Pancreas (tissue), 10 donors: ENCODE measurements at regions not wholly inside any gene's neighbourhood (a gene's known extent, or its start where the extent isn't known, plus 50 kb on each side); places are given as distances from the start of the nearest gene placed in this dataset.

Experiments
- ATAC-seq, 4 donors: fragments of 200-7000 bp; cut with Tn5 transposase; one replicate each; pipeline versions ENCODE4 v1.8.0 to v1.9.1; 2020; ENCODE audit warnings: mild to moderate bottlenecking in 4 of 4, moderate library complexity in 4 of 4
- DNase-seq, 6 donors: peaks; one replicate each; pipeline ENCODE4 v3.0.0-alpha.2; 2020
- FAIRE-seq: peaks from 2 replicates; lab custom pipeline; 2012; peaks lifted over from hg19 to GRCh38; lab: Jason Lieb, UNC
- H3K27ac ChIP-seq, 4 donors: fragments of 200-600 bp; sonication (generic); 1 replicate in 3 of 4; 2 replicates in 1 of 4; pipeline versions ENCODE4 v1.5.0 to v1.8.0; 2020
- H3K27me3 ChIP-seq, 4 donors: fragments of 200-600 bp; one replicate each; pipeline ENCODE4 v1.8.0; 2021
- H3K36me3 ChIP-seq, 3 donors: fragments of 200-600 bp; sonication (generic) in 1 of 3; one replicate each; pipeline versions ENCODE4 v1.5.0 to v1.8.0; 2020 to 2021
- H3K4me1 ChIP-seq, 3 donors: fragments of 200-600 bp; one replicate each; pipeline ENCODE4 v1.8.0; 2021
- H3K4me3 ChIP-seq, 4 donors: fragments of 200-600 bp; sonication (generic) in 2 of 4; one replicate each; pipeline versions ENCODE4 v1.5.0 to v1.8.0; 2020 to 2021
- H3K9me3 ChIP-seq, 4 donors: fragments of 200-600 bp; one replicate each; pipeline ENCODE4 v1.8.0; 2021
- WGBS, 2 donors: extraction: QIAGEN DNeasy Blood & Tissue Kit; methylation state at CpG; one replicate each; pipeline ENCODE4 v1.1.7; 2013; 5-methylcytosine and 5-hydroxymethylcytosine counted together
- intact Hi-C, 3 donors: fragments of 100-400 bp; cut with DNase I; formaldehyde crosslinking; loops; one replicate each; pipeline versions ENCODE4 v1.11.1 to v1.14.2; 2022
- TF ChIP-seq, protein P1 (sequence below), 4 donors: fragments of 200-600 bp; sonication (generic) in 3 of 4; IDR thresholded peaks; one replicate each; pipeline versions ENCODE4 v1.5.0 to v1.8.0; 2021; ENCODE audit warnings: antibody characterized with exemption in 4 of 4
- donor health status: healthy with polysubstance abuse.
- donor health status: DM: no; HTN: no; CAD: no; lungs with moderate emphysema.
- donor health status: DM: no; HTN: no; CAD: no.
- donor health status: control.
- donor health status: control.
- donor health status: Bipolar disorder and iron deficiency.
- donor health status: DM: yes; HTN: yes; CAD: no.
- donor health status: DM: no; HTN: no; CAD: no.
- donor health status: DM: no; HTN: no; CAD: no.
- donor health status: DM: yes; HTN: yes; CAD: no.

DNA sequence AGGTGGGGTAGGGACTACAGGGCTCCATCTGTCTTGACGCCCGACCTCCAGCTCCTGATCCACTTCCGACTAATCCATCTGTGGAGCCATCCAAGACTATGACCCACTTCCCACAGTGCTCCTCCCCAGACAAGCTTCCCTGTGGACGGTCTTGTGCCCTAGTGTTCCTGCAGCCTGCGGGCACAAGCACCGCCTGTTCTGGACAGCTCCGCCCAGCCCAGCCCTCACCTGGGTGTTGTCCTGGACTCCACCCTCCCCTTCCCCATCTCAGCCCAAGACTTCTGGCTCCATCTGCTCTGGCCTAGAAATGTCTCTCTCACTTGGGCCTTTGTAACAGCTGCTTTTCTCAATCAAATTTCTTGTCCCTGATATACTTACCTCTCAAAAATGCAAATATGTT is 102.0 kb downstream of the MAFB start:
- H3K9me3 ChIP-seq, result no peaks in the 10 kb centered on the region
- intact Hi-C loops, result no loop called here
- no peak for ATAC-seq
- no peak overlapping the region for H3K27ac ChIP-seq
- no peaks in the 10 kb centered on the region for H3K4me1 ChIP-seq
- H3K36me3 ChIP-seq, result no peaks in the 10 kb centered on the region
- DNase-seq, result no peak
- no peak overlapping the region for H3K4me3 ChIP-seq
- H3K27me3 ChIP-seq, result no peaks in the 10 kb centered on the region
- 71 to 72% methylated on average over 7 of the region's 7 CpGs for WGBS, 2 donors
- FAIRE-seq, result no peak
- TF ChIP-seq, protein P1, sequence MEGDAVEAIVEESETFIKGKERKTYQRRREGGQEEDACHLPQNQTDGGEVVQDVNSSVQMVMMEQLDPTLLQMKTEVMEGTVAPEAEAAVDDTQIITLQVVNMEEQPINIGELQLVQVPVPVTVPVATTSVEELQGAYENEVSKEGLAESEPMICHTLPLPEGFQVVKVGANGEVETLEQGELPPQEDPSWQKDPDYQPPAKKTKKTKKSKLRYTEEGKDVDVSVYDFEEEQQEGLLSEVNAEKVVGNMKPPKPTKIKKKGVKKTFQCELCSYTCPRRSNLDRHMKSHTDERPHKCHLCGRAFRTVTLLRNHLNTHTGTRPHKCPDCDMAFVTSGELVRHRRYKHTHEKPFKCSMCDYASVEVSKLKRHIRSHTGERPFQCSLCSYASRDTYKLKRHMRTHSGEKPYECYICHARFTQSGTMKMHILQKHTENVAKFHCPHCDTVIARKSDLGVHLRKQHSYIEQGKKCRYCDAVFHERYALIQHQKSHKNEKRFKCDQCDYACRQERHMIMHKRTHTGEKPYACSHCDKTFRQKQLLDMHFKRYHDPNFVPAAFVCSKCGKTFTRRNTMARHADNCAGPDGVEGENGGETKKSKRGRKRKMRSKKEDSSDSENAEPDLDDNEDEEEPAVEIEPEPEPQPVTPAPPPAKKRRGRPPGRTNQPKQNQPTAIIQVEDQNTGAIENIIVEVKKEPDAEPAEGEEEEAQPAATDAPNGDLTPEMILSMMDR (IDR thresholded peaks at IDR 0.05), result no peak

DNA sequence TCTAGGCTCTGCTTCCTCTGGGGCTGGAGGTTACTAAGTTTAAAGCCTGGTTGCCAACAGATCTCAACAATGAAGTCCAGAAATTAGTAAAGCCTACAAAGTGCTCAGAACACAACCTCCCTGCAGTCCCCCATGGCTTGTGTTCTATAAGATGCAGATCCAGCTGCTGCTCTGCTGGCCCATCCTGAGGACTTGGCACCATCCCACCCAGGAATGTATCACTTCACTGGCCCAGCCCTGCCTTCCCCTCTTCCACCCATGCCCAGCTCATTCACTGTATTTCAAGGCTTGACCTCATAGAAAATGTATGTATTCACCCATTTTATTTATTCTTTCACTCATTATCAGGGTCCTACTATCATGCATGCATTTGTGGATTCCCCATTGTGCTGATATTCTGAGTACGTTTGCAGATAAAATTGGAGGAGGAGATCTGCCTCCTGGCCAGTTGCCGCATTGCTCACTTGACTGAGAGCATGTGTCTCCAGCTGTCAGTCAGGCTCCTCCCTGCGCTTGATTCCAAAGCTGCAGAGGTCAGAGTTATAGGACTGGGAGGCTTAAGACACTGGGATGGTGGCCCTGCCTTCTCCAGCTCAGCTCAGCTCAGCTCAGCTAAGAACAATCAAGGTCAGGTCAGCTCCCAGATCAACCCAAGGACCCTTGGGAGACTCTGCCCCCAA is 104.8 kb downstream of the MAFB start:
- H3K4me1 ChIP-seq, result no peaks in the 10 kb centered on the region
- H3K36me3 ChIP-seq, result no peaks in the 10 kb centered on the region
- no peaks in the 10 kb centered on the region for H3K27me3 ChIP-seq
- intact Hi-C loops, result no loop called here
- ATAC-seq, result no peak
- DNase-seq, result no peak
- no peak overlapping the region for H3K27ac ChIP-seq
- TF ChIP-seq, protein P1 (IDR thresholded peaks at IDR 0.05), result no peak
- FAIRE-seq, result no peak
- 70 to 79% methylated on average over 3 of the region's 3 CpGs for WGBS, 2 donors
- H3K9me3 ChIP-seq, result no peaks in the 10 kb centered on the region
- H3K4me3 ChIP-seq, result no peak overlapping the region

DNA sequence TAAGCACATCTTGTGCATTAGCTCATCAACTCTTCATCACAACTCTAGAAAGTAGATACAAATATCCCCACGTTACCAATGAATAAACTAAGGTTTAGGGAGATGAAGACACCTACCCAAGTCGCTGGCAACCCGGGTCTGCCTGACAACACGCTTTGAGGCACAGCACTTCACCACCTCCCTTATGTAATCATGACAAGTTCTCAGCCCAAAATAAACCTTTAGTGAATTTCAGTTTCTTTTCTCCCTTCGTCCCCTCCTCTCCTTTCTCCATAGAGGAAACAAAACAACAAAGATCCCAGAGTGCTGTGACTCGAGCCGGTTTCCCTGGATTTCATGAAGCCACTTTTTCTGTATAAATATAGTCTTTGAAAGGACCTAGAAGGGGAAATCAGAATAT is 105.4 kb downstream of the MAFB start:
- no peak overlapping the region for H3K4me3 ChIP-seq
- intact Hi-C loops, result no loop called here
- DNase-seq (no peak), FAIRE-seq (no peak), ATAC-seq (no peak)
- no peaks in the 10 kb centered on the region for H3K4me1 ChIP-seq
- H3K27ac ChIP-seq, result no peak overlapping the region
- WGBS, 2 donors, result 74 to 79% methylated on average over 7 of the region's 7 CpGs
- TF ChIP-seq, protein P1 (IDR thresholded peaks at IDR 0.05), result no peak
- no peaks in the 10 kb centered on the region for H3K36me3 ChIP-seq
- H3K9me3 ChIP-seq, result no peaks in the 10 kb centered on the region
- no peaks in the 10 kb centered on the region for H3K27me3 ChIP-seq

DNA sequence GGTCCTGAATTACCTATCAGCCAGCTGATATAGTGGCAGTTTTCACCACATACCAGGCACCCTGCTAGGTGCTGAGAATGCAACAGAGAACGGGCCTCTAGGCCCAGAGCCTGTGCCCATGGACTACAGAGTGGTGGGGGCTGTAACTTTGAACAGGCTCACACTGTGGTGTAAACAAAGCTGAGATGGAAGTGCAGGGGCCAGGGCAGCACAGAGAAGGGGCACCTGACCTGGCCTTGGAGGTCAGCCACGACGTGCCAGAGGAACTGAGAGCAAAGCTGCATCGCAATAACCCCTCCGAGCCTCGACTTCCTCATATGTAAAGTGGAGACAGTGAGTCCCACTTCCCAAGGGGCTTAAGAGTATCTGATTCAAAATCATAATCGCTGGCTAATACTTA is 105.8 kb downstream of the MAFB start:
- no peak for FAIRE-seq
- Histone ChIP-seq H3K36me3 (no peaks in the 10 kb centered on the region), H3K27ac (no peak overlapping the region), H3K4me1 (no peaks in the 10 kb centered on the region), H3K4me3 (no peak overlapping the region), H3K9me3 (no peaks in the 10 kb centered on the region), H3K27me3 (no peaks in the 10 kb centered on the region)
- TF ChIP-seq, protein P1 (IDR thresholded peaks at IDR 0.05), result no peak
- ATAC-seq, result peak in 2 of 4 donors; percentile 63 to 83
- intact Hi-C loops, result no loop called here
- 73 to 76% methylated on average over 7 of the region's 7 CpGs for WGBS, 2 donors
- peak in 1 of 6 donors; percentile 41 for DNase-seq

DNA sequence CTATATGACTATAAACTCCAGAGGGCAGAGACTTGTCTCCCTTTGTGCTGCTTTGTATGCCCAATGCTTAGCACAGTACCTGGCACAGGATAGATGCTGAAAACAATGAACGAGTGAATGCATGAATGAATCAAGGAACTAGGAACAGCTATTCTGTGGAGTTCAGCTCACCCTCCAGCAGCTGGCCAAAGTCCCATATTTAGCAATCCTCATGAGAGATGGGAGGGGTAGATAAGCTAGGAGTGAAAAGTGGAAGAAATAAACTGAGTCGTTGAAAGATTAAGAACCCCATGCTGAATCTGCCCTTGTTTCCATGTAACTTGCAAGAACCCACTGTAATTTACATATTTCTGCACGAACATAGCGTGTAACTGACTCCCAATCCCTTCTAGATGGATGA is 106.5 kb downstream of the MAFB start:
- no peak for DNase-seq
- H3K4me1 ChIP-seq, result no peaks in the 10 kb centered on the region
- no peak for FAIRE-seq
- H3K27me3 ChIP-seq, result no peaks in the 10 kb centered on the region
- peak in 2 of 4 donors; percentile 45 to 55 for ATAC-seq
- intact Hi-C loops, result no loop called here
- 67 to 85% methylated on average over 4 of the region's 4 CpGs for WGBS, 2 donors
- H3K9me3 ChIP-seq, result no peaks in the 10 kb centered on the region
- H3K27ac ChIP-seq, result no peak overlapping the region
- no peak overlapping the region for H3K4me3 ChIP-seq
- TF ChIP-seq, protein P1 (IDR thresholded peaks at IDR 0.05), result no peak
- no peaks in the 10 kb centered on the region for H3K36me3 ChIP-seq
